Smooth muscle cell (in vitro differentiated cells): ENCODE measurements at regions not wholly inside any gene's neighbourhood (a gene's known extent, or its start where the extent isn't known, plus 50 kb on each side); places are given as distances from the start of the nearest gene placed in this dataset.

ENCODE experiments used
- DNase-seq: peaks from one replicate; lab custom pipeline; 2025; ENCODE audit not compliant: unreplicated experiment; lab: John Stamatoyannopoulos, UW
- H2AFZ ChIP-seq: fragments of 200-600 bp; sonication (generic); 2 replicates; pipeline ENCODE4 v1.6.0; 2016; ENCODE audit warnings: antibody characterized with exemption, low read depth, mild to moderate bottlenecking
- H3F3A ChIP-seq: fragments of 200-600 bp; sonication (generic); 2 replicates; pipeline ENCODE4 v1.6.0; 2017; ENCODE audit warnings: antibody characterized with exemption, low read depth
- H3K27ac ChIP-seq: fragments of 200-600 bp; sonication (generic); 2 replicates; pipeline ENCODE4 v1.5.1; 2016; ENCODE audit warnings: low read depth, mild to moderate bottlenecking
- H3K27me3 ChIP-seq: fragments of 200-600 bp; sonication (generic); 2 replicates; pipeline ENCODE4 v1.6.1; 2016; ENCODE audit warnings: low read depth, mild to moderate bottlenecking
- H3K36me3 ChIP-seq: fragments of 200-600 bp; sonication (generic); 2 replicates; pipeline ENCODE4 v1.5.1; 2016; ENCODE audit warnings: low read depth
- H3K4me1 ChIP-seq: fragments of 200-600 bp; sonication (generic); 2 replicates; pipeline ENCODE4 v1.5.1; 2016; ENCODE audit warnings: low read depth
- H3K4me2 ChIP-seq: fragments of 200-600 bp; sonication (generic); 2 replicates; pipeline ENCODE4 v1.6.0; 2016; ENCODE audit warnings: mild to moderate bottlenecking
- H3K4me3 ChIP-seq: fragments of 200-600 bp; sonication (generic); 2 replicates; pipeline ENCODE4 v1.5.1; 2016; ENCODE audit warnings: mild to moderate bottlenecking
- H3K79me2 ChIP-seq: fragments of 200-600 bp; sonication (generic); 2 replicates; pipeline ENCODE4 v1.6.0; 2016; ENCODE audit warnings: low read depth, mild to moderate bottlenecking
- H3K9ac ChIP-seq: fragments of 200-600 bp; sonication (generic); 2 replicates; pipeline ENCODE4 v1.6.0; 2016; ENCODE audit warnings: low read depth
- H3K9me3 ChIP-seq: fragments of 200-600 bp; sonication (generic); replicated peaks from 2 replicates; pipeline ENCODE4 v1.5.1; 2016; ENCODE audit warnings: low read depth
- H4K20me1 ChIP-seq: fragments of 200-600 bp; sonication (generic); 2 replicates; pipeline ENCODE4 v1.6.0; 2016; ENCODE audit warnings: low read depth
- CTCF ChIP-seq: fragments of 200-600 bp; sonication (generic); IDR thresholded peaks from 2 replicates; pipeline ENCODE4 v1.5.1; 2017; ENCODE audit warnings: borderline replicate concordance, mild to moderate bottlenecking, antibody characterized with exemption; ENCODE audit not compliant: insufficient read depth, poor library complexity, severe bottlenecking
- WGBS: methylation state at CpG from one replicate; pipeline ENCODE4 v1.1.7; 2016; ENCODE audit warnings: low lambda C conversion rate; 5-methylcytosine and 5-hydroxymethylcytosine counted together

DNA sequence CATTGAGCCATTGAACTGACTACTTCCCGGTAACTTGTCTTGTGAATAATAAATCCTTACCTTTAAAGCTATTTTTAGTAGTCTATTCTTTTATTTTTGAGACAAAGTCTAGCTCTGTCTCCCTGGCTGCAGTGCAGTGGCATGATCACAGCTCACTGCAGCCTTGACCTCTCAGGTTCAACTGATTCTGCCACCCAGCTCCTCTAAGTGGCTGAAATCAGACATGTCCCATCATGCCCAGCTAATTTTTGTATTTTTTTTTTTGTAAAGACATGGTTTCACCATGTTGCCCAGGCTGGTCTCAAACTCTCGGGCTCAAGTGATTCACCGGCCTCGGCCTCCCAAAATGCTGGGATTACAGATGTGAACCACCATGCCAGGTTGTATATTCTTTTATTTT lies 59.3 kb upstream of the PTGS2 start:
- 91% methylated on average over 4 of the region's 4 CpGs for WGBS
- Histone ChIP-seq H3K9ac (no peak overlapping the region), H3K9me3 (no peaks in the 10 kb centered on the region), H2AFZ (no peak overlapping the region), H3K4me3 (no peak overlapping the region), H3K36me3 (no peaks in the 10 kb centered on the region), H3K27ac (no peak overlapping the region), H3F3A (no peaks in the 10 kb centered on the region), H4K20me1 (no peaks in the 10 kb centered on the region), H3K27me3 (no peaks in the 10 kb centered on the region), H3K4me2 (no peak overlapping the region), H3K4me1 (no peaks in the 10 kb centered on the region), H3K79me2 (no peaks in the 10 kb centered on the region)
- TF ChIP-seq CTCF: no peak
- DNase-seq: no peak

- no peak for DNase-seq
- Histone ChIP-seq H3K36me3 (no peaks in the 10 kb centered on the region), H3K9me3 (no peaks in the 10 kb centered on the region), H3K27ac (no peak overlapping the region), H3K9ac (no peak overlapping the region), H3K79me2 (no peaks in the 10 kb centered on the region), H3K4me2 (no peak overlapping the region), H3K4me1 (no peaks in the 10 kb centered on the region), H3F3A (no peaks in the 10 kb centered on the region), H2AFZ (no peak overlapping the region), H4K20me1 (no peaks in the 10 kb centered on the region), H3K27me3 (no peaks in the 10 kb centered on the region), H3K4me3 (no peak overlapping the region)
- 80% methylated on average over 1 of the region's 1 CpG for WGBS
- no peak for TF ChIP-seq CTCF
Measured at GRCh38 chr1:186738926-186739325, 58.7 kb upstream of the PTGS2 start.

- Histone ChIP-seq H3K4me1 (no peaks in the 10 kb centered on the region), H4K20me1 (no peaks in the 10 kb centered on the region), H3K36me3 (no peaks in the 10 kb centered on the region), H3K4me3 (no peak overlapping the region), H3K27me3 (no peaks in the 10 kb centered on the region), H3K9me3 (no peaks in the 10 kb centered on the region), H3K4me2 (no peak overlapping the region), H2AFZ (no peak overlapping the region), H3K79me2 (no peaks in the 10 kb centered on the region), H3K9ac (no peak overlapping the region), H3K27ac (no peak overlapping the region), H3F3A (no peaks in the 10 kb centered on the region)
- WGBS: 92% methylated on average over 4 of the region's 4 CpGs
- DNase-seq: no peak
- no peak for TF ChIP-seq CTCF
Measured at GRCh38 chr1:186736971-186737685, 56.9 kb upstream of the PTGS2 start.

DNA sequence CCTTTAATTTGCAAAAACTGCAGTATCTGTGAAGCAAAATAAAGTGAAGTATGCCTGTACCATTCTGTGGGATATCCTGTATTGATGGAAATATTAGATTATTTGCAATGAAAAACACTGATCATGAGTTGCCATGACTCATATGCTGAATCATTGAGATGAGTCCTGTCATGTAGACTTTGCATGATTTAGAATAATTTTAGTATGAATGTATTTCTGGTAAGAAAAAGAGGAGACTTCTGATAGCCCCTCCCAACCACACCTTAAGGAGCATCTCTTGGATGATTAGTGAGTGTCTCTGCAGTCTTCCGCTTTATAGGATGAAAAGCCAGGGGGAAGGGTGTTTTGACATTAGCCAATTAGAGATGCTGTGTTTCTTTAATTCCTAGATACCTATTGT lies 55.2 kb upstream of the PTGS2 start:
- H3K4me2 ChIP-seq: no peak overlapping the region
- WGBS: 89% methylated on average over 1 of the region's 1 CpG
- H3K36me3 ChIP-seq: no peaks in the 10 kb centered on the region
- no peak overlapping the region for H3K4me3 ChIP-seq
- H3K79me2 ChIP-seq: no peaks in the 10 kb centered on the region
- TF ChIP-seq CTCF: no peak
- H3K9me3 ChIP-seq: no peaks in the 10 kb centered on the region
- DNase-seq: no peak
- H3K4me1 ChIP-seq: no peaks in the 10 kb centered on the region
- H3F3A ChIP-seq: no peaks in the 10 kb centered on the region
- no peak overlapping the region for H2AFZ ChIP-seq
- H3K27me3 ChIP-seq: no peaks in the 10 kb centered on the region
- H4K20me1 ChIP-seq: no peaks in the 10 kb centered on the region
- no peak overlapping the region for H3K27ac ChIP-seq
- H3K9ac ChIP-seq: no peak overlapping the region
